ENCODE measurements at regions not wholly inside any gene's neighbourhood (a gene's known extent, or its start where the extent isn't known, plus 50 kb on each side); places are given as distances from the start of the nearest gene placed in this dataset.

DNA sequence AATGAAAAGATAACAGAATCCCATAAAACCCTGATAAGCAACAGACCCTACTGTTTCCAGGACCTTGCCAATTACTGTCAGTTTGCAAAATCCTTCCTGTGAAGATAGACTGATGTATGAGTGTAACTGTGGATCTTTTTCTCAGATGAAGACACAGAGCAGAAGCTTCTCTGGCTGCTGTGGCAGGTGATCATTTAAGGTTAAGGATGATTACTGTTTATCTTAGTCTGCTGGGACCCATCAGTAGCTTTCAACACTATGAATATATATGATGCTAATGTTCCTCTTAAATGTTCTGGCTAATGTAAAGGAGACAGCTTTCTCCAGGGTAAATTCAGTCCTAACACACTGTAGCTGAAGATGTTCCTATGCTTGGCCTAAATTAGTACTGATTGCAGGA lies 56.0 kb upstream of the CTTNBP2 start:
- Histone ChIP-seq H3K27me3 (ENCODE audit: control insufficient read depth in 1 of 2, insufficient read depth in 1 of 2, low read length in 2 of 2) (no peaks in the 10 kb centered on the region), H2AK5ac (ENCODE audit: low read length, severe bottlenecking) (no peak overlapping the region), H3K27ac (ENCODE audit: low read length, poor library complexity, severe bottlenecking) (no peak overlapping the region), H3K18ac (ENCODE audit: low read depth in 1 of 2, low read length in 2 of 2) (no peak overlapping the region), H3K36me3 (ENCODE audit: control insufficient read depth in 1 of 2, insufficient read depth in 2 of 2, low read depth in 1 of 2, low read length in 2 of 2) (no peaks in the 10 kb centered on the region), H3K23ac (ENCODE audit: low read length in 2 of 2) (no peak overlapping the region), H3K4me2 (ENCODE audit: low read length, poor library complexity, severe bottlenecking) (no peak overlapping the region), H3K9ac (ENCODE audit: low read length) (no peak overlapping the region), H2BK5ac (ENCODE audit: low read depth, low read length, poor library complexity, severe bottlenecking) (no peak overlapping the region), H3K9me3 (ENCODE audit: control insufficient read depth, low read length) (peaks cover 2% of the 10 kb centered on the region), H3K4me3 (ENCODE audit: insufficient read depth in 1 of 2, low read depth in 1 of 2, low read length in 2 of 2) (no peak overlapping the region), H3K4ac (ENCODE audit: low read depth in 1 of 2, low read length in 2 of 2) (no peak overlapping the region), H2AFZ (ENCODE audit: low read depth, low read length) (no peak overlapping the region), H2BK15ac (ENCODE audit: low read depth, poor library complexity, severe bottlenecking) (no peak overlapping the region), H2BK120ac (ENCODE audit: low read depth, low read length) (no peak overlapping the region), H4K8ac (ENCODE audit: low read length) (no peak overlapping the region), H4K91ac (ENCODE audit: low read length) (no peak overlapping the region), H3K14ac (ENCODE audit: low read length in 2 of 2) (no peak overlapping the region), H2BK12ac (ENCODE audit: low read length in 2 of 2) (no peak overlapping the region), H3K79me1 (replicated peaks; ENCODE audit: low read length, poor library complexity, severe bottlenecking) (no peaks in the 10 kb centered on the region), H3K4me1 (ENCODE audit: control insufficient read depth, insufficient read depth, low read depth, low read length) (no peaks in the 10 kb centered on the region)
- DNase-seq: no peak

DNA sequence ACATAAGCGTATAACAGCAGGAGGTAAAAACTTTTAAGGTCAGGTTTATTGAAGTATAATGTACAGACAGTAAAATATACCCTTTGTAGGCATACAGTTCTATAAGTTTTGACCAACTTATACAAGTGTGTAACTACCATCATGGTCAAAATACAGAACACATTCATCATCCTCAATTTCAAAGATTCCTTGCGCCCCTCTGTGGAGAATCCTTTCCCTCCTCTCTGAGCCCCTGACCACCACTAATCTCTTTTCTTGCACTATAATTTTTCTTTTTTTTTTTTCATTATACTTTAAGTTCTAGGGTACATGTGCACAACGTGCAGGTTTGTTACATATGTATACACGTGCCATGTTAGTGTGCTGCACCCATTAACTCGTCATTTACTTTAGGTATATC lies 58.1 kb upstream of the CTTNBP2 start:
- no peak for DNase-seq
- peaks cover 2% of the 10 kb centered on the region for H3K9me3 ChIP-seq (ENCODE audit: control insufficient read depth, low read length)
- no peak overlapping the region for H3K14ac ChIP-seq (ENCODE audit: low read length in 2 of 2)
- H3K27ac ChIP-seq (ENCODE audit: low read length, poor library complexity, severe bottlenecking): no peak overlapping the region
- H3K9ac ChIP-seq (ENCODE audit: low read length): no peak overlapping the region
- H3K4ac ChIP-seq (ENCODE audit: low read depth in 1 of 2, low read length in 2 of 2): no peak overlapping the region
- H3K4me3 ChIP-seq (ENCODE audit: insufficient read depth in 1 of 2, low read depth in 1 of 2, low read length in 2 of 2): no peak overlapping the region
- no peaks in the 10 kb centered on the region for H3K36me3 ChIP-seq (ENCODE audit: control insufficient read depth in 1 of 2, insufficient read depth in 2 of 2, low read depth in 1 of 2, low read length in 2 of 2)
- no peak overlapping the region for H2AK5ac ChIP-seq (ENCODE audit: low read length, severe bottlenecking)
- WGBS: 87% methylated on average over 4 of the region's 5 CpGs
- H3K4me1 ChIP-seq (ENCODE audit: control insufficient read depth, insufficient read depth, low read depth, low read length): no peaks in the 10 kb centered on the region
- no peaks in the 10 kb centered on the region for H3K27me3 ChIP-seq (ENCODE audit: control insufficient read depth in 1 of 2, insufficient read depth in 1 of 2, low read length in 2 of 2)
- H4K91ac ChIP-seq (ENCODE audit: low read length): no peak overlapping the region
- H3K4me2 ChIP-seq (ENCODE audit: low read length, poor library complexity, severe bottlenecking): no peak overlapping the region
- no peaks in the 10 kb centered on the region for H3K79me1 ChIP-seq (replicated peaks; ENCODE audit: low read length, poor library complexity, severe bottlenecking)
- H2AFZ ChIP-seq (ENCODE audit: low read depth, low read length): no peak overlapping the region
- no peak overlapping the region for H3K23ac ChIP-seq (ENCODE audit: low read length in 2 of 2)
- no peak overlapping the region for H2BK5ac ChIP-seq (ENCODE audit: low read depth, low read length, poor library complexity, severe bottlenecking)
- H3K18ac ChIP-seq (ENCODE audit: low read depth in 1 of 2, low read length in 2 of 2): no peak overlapping the region
- no peak overlapping the region for H2BK120ac ChIP-seq (ENCODE audit: low read depth, low read length)
- H2BK15ac ChIP-seq (ENCODE audit: low read depth, poor library complexity, severe bottlenecking): no peak overlapping the region
- H4K8ac ChIP-seq (ENCODE audit: low read length): no peak overlapping the region
- no peak overlapping the region for H2BK12ac ChIP-seq (ENCODE audit: low read length in 2 of 2)

DNA sequence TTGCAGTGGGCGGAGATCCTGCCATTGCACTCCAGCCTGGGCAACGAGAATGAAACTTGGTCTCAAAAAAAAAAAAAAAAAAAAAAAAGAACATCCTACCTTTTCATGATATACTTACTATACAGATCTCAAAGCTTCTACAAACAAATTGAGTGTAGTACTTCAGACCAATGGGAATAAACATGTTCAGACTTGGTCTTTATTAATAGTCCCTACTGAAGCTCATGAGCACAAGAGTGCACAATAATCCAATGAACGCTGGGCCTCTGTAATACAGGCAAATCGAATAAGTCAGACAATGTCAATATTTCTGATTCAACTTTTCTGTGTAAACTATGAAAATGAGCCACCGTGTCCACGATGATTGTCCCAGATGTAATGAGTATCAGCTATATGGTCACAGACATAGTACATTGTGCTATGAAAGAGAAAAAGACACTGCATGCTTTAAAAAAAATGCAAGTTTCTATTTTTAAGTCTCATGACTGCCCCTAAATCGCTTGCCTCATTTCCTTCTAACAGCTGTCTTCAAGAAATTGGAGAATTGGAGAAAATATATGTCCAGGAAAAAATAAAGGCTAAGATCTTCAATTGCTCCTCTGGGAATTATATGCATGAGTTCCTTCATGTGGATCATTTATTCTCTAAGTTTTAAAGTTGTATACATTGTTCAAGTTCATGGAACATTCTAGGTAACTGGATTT lies 64.0 kb upstream of the CTTNBP2 start:
- no peak overlapping the region for H4K8ac ChIP-seq (ENCODE audit: low read length)
- no peak overlapping the region for H3K18ac ChIP-seq (ENCODE audit: low read depth in 1 of 2, low read length in 2 of 2)
- H3K4ac ChIP-seq (ENCODE audit: low read depth in 1 of 2, low read length in 2 of 2): no peak overlapping the region
- H2BK15ac ChIP-seq (ENCODE audit: low read depth, poor library complexity, severe bottlenecking): no peak overlapping the region
- H3K9ac ChIP-seq (ENCODE audit: low read length): no peak overlapping the region
- peaks cover 1% of the 10 kb centered on the region for H3K4me1 ChIP-seq (ENCODE audit: control insufficient read depth, insufficient read depth, low read depth, low read length)
- peak overlapping the region; percentile 55 for H3K27ac ChIP-seq (ENCODE audit: low read length, poor library complexity, severe bottlenecking)
- H3K23ac ChIP-seq (ENCODE audit: low read length in 2 of 2): no peak overlapping the region
- H2BK120ac ChIP-seq (ENCODE audit: low read depth, low read length): no peak overlapping the region
- H3K79me1 ChIP-seq (replicated peaks; ENCODE audit: low read length, poor library complexity, severe bottlenecking): no peaks in the 10 kb centered on the region
- DNase-seq: no peak
- no peaks in the 10 kb centered on the region for H3K36me3 ChIP-seq (ENCODE audit: control insufficient read depth in 1 of 2, insufficient read depth in 2 of 2, low read depth in 1 of 2, low read length in 2 of 2)
- no peak overlapping the region for H3K14ac ChIP-seq (ENCODE audit: low read length in 2 of 2)
- no peak overlapping the region for H4K91ac ChIP-seq (ENCODE audit: low read length)
- no peak overlapping the region for H3K4me3 ChIP-seq (ENCODE audit: insufficient read depth in 1 of 2, low read depth in 1 of 2, low read length in 2 of 2)
- no peak overlapping the region for H3K4me2 ChIP-seq (ENCODE audit: low read length, poor library complexity, severe bottlenecking)
- no peak overlapping the region for H2BK5ac ChIP-seq (ENCODE audit: low read depth, low read length, poor library complexity, severe bottlenecking)
- no peak overlapping the region for H2AK5ac ChIP-seq (ENCODE audit: low read length, severe bottlenecking)
- H2BK12ac ChIP-seq (ENCODE audit: low read length in 2 of 2): no peak overlapping the region
- no peak overlapping the region for H2AFZ ChIP-seq (ENCODE audit: low read depth, low read length)
- no peaks in the 10 kb centered on the region for H3K27me3 ChIP-seq (ENCODE audit: control insufficient read depth in 1 of 2, insufficient read depth in 1 of 2, low read length in 2 of 2)
- WGBS: 93% methylated on average over 4 of the region's 7 CpGs
- peaks cover 8% of the 10 kb centered on the region for H3K9me3 ChIP-seq (ENCODE audit: control insufficient read depth, low read length)

DNA sequence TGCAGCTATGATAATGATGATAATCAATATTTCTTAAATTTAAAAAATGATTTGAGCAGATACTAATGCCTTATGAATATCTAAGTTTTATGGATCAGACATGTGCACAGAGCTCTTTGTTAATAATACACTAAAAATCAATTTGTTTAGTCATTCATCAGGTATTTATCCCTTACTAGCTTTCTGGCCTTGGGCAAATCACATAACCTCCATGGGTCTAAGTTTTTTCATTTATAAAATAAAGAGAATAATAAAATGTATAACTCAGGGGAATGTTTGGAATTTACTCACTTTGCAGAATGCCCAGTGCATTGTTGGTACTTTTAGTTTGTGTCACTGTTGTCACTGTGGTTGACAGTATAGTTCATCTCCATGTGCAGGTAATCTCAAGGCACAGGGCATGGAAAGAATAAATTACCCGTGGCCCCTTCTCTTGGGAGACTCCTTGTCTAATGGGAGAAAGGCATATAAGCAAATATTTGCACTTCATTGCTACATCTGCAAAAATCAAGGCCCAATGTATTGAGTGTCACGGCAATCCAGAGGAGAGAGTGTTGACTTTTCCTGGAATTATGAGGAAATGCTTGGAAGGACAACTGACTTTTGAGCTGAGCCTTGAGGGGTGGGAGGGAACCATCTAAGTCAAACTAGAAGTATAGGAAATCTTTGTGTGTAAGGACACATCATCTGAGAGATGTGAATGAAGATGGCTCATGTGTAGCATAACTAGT lies 64.7 kb upstream of the CTTNBP2 start:
- Histone ChIP-seq H2BK5ac (ENCODE audit: low read depth, low read length, poor library complexity, severe bottlenecking) (no peak overlapping the region), H2BK15ac (ENCODE audit: low read depth, poor library complexity, severe bottlenecking) (no peak overlapping the region), H3K27me3 (ENCODE audit: control insufficient read depth in 1 of 2, insufficient read depth in 1 of 2, low read length in 2 of 2) (no peaks in the 10 kb centered on the region), H4K8ac (ENCODE audit: low read length) (no peak overlapping the region), H2BK120ac (ENCODE audit: low read depth, low read length) (no peak overlapping the region), H3K9ac (ENCODE audit: low read length) (no peak overlapping the region), H3K4me2 (ENCODE audit: low read length, poor library complexity, severe bottlenecking) (no peak overlapping the region), H3K18ac (ENCODE audit: low read depth in 1 of 2, low read length in 2 of 2) (no peak overlapping the region), H3K9me3 (ENCODE audit: control insufficient read depth, low read length) (peaks cover 9% of the 10 kb centered on the region), H2BK12ac (ENCODE audit: low read length in 2 of 2) (no peak overlapping the region), H3K23ac (ENCODE audit: low read length in 2 of 2) (no peak overlapping the region), H3K4ac (ENCODE audit: low read depth in 1 of 2, low read length in 2 of 2) (no peak overlapping the region), H3K4me1 (ENCODE audit: control insufficient read depth, insufficient read depth, low read depth, low read length) (peaks cover 1% of the 10 kb centered on the region), H4K91ac (ENCODE audit: low read length) (no peak overlapping the region), H3K79me1 (replicated peaks; ENCODE audit: low read length, poor library complexity, severe bottlenecking) (no peaks in the 10 kb centered on the region), H3K4me3 (ENCODE audit: insufficient read depth in 1 of 2, low read depth in 1 of 2, low read length in 2 of 2) (no peak overlapping the region), H2AK5ac (ENCODE audit: low read length, severe bottlenecking) (peak overlapping the region; percentile 62), H3K36me3 (ENCODE audit: control insufficient read depth in 1 of 2, insufficient read depth in 2 of 2, low read depth in 1 of 2, low read length in 2 of 2) (no peaks in the 10 kb centered on the region), H3K14ac (ENCODE audit: low read length in 2 of 2) (no peak overlapping the region), H3K27ac (ENCODE audit: low read length, poor library complexity, severe bottlenecking) (peak overlapping the region; percentile 0), H2AFZ (ENCODE audit: low read depth, low read length) (no peak overlapping the region)
- WGBS: 84% methylated on average over 2 of the region's 2 CpGs
- DNase-seq: no peak

Data from mesenchymal stem cell (in vitro differentiated cells and primary cell).